ENCODE measurements at regions not wholly inside any gene's neighbourhood (a gene's known extent, or its start where the extent isn't known, plus 50 kb on each side); places are given as distances from the start of the nearest gene placed in this dataset.

DNA sequence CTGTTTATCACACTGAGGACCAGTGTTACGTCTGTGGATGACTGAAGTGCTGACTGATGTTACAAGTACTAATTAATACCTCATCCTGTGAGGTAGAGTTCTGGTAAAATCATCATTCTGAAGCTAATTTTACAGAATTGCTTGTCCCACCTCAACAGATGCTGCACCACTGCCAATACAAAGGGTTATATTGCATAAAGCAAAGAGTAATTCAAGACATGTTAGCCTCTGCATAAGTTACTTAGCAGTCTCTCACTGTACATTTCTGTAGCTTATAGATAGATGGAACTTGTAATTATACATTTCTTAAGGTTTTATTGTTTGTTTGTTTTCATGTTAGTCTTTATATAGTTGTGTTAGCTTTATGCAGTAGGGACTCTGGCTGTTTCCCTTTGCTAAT lies 513.6 kb downstream of the ANXA1 start:
- H3K9me3 ChIP-seq (ENCODE audit: control insufficient read depth, low read length), result no peaks in the 10 kb centered on the region
- H3K4me1 ChIP-seq (ENCODE audit: control insufficient read depth, insufficient read depth, low read length, poor library complexity, severe bottlenecking), result no peaks in the 10 kb centered on the region
- H3K27me3 ChIP-seq (replicated peaks; ENCODE audit: control insufficient read depth, insufficient read depth, low read length, poor library complexity, severe bottlenecking), result no peaks in the 10 kb centered on the region
- H3K36me3 ChIP-seq (ENCODE audit: control insufficient read depth, insufficient read depth, low read length), result no peaks in the 10 kb centered on the region
- no peak for DNase-seq
- H3K4me3 ChIP-seq (ENCODE audit: insufficient read depth, low read depth, low read length, poor library complexity, severe bottlenecking), result no peak overlapping the region
- H3K27ac ChIP-seq (ENCODE audit: insufficient read depth, low read length, poor library complexity, severe bottlenecking), result no peak overlapping the region

DNA sequence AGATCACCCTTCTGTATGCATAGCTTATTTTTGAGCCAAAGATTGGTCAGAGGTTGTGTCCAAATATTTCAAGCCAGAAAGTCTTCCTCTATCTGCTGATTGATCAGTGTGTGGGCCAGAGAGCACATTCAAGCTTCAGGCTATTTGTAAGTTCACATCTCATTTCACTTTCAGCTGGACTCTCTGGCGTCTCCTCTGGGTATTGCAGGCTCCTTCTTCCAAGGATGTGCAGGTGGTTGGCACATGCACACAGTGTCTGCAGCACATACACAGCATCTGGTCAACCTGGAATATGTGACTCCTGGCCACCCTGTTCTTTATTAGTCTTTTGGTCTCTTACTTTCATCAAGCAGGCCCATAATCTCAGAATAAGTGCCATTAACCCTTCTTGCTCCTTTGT lies 516.1 kb downstream of the ANXA1 start:
- H3K27me3 ChIP-seq (replicated peaks; ENCODE audit: control insufficient read depth, insufficient read depth, low read length, poor library complexity, severe bottlenecking), result no peaks in the 10 kb centered on the region
- DNase-seq, result no peak

DNA sequence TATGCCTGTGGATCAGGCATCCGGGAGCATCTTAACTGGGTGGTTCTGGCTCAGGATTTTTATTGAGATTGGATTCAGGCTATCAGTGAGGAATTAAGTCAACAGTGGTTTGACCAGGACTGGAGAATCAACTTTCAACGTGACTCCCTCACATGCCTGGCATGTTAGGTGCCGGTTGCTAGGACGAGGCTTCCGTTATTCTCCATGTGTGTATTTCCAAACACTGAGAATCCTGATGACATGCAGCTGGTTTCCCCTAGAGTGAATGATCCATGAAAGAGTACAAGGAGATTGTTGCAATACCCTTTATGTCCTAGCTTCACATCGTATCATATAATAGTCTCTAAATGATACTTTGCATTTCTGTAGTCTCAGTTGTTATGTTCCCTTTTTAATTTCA lies 529.2 kb downstream of the ANXA1 start:
- Histone ChIP-seq H3K9me3 (ENCODE audit: control insufficient read depth, low read length) (no peaks in the 10 kb centered on the region), H3K27me3 (replicated peaks; ENCODE audit: control insufficient read depth, insufficient read depth, low read length, poor library complexity, severe bottlenecking) (no peaks in the 10 kb centered on the region), H3K4me1 (ENCODE audit: control insufficient read depth, insufficient read depth, low read length, poor library complexity, severe bottlenecking) (no peaks in the 10 kb centered on the region), H3K36me3 (ENCODE audit: control insufficient read depth, insufficient read depth, low read length) (no peaks in the 10 kb centered on the region), H3K27ac (ENCODE audit: insufficient read depth, low read length, poor library complexity, severe bottlenecking) (no peak overlapping the region), H3K4me3 (ENCODE audit: insufficient read depth, low read depth, low read length, poor library complexity, severe bottlenecking) (no peak overlapping the region)
- DNase-seq, result no peak

More for the DNA sequence above, 516.1 kb downstream of the ANXA1 start:
- Histone ChIP-seq H3K27ac (ENCODE audit: insufficient read depth, low read length, poor library complexity, severe bottlenecking) (no peak overlapping the region), H3K4me1 (ENCODE audit: control insufficient read depth, insufficient read depth, low read length, poor library complexity, severe bottlenecking) (no peaks in the 10 kb centered on the region), H3K9me3 (ENCODE audit: control insufficient read depth, low read length) (no peaks in the 10 kb centered on the region), H3K36me3 (ENCODE audit: control insufficient read depth, insufficient read depth, low read length) (no peaks in the 10 kb centered on the region), H3K4me3 (ENCODE audit: insufficient read depth, low read depth, low read length, poor library complexity, severe bottlenecking) (no peak overlapping the region)

DNA sequence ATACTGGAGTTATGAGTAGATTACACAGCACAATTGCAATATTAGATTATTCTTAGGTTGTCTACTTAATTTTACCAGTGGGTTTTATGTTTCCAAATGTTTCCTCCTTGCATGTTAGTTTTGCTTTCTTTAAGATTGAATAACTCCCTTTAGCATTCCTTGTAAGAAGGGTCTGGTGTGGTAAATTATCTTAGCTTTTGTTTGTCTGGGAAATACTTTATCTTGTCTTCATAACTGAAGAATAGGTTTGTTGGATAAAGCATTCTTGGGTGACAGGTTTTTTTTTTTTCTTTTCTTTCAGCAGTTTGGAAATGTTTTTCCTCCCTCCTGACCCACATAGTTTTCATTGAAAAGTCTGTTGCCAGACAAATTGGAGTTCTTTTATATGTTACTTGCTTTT lies 531.1 kb downstream of the ANXA1 start:
- no peaks in the 10 kb centered on the region for H3K4me1 ChIP-seq (ENCODE audit: control insufficient read depth, insufficient read depth, low read length, poor library complexity, severe bottlenecking)
- no peaks in the 10 kb centered on the region for H3K36me3 ChIP-seq (ENCODE audit: control insufficient read depth, insufficient read depth, low read length)
- H3K4me3 ChIP-seq (ENCODE audit: insufficient read depth, low read depth, low read length, poor library complexity, severe bottlenecking), result no peak overlapping the region
- no peak overlapping the region for H3K27ac ChIP-seq (ENCODE audit: insufficient read depth, low read length, poor library complexity, severe bottlenecking)
- no peaks in the 10 kb centered on the region for H3K9me3 ChIP-seq (ENCODE audit: control insufficient read depth, low read length)
- no peaks in the 10 kb centered on the region for H3K27me3 ChIP-seq (replicated peaks; ENCODE audit: control insufficient read depth, insufficient read depth, low read length, poor library complexity, severe bottlenecking)
- DNase-seq, result no peak

DNA sequence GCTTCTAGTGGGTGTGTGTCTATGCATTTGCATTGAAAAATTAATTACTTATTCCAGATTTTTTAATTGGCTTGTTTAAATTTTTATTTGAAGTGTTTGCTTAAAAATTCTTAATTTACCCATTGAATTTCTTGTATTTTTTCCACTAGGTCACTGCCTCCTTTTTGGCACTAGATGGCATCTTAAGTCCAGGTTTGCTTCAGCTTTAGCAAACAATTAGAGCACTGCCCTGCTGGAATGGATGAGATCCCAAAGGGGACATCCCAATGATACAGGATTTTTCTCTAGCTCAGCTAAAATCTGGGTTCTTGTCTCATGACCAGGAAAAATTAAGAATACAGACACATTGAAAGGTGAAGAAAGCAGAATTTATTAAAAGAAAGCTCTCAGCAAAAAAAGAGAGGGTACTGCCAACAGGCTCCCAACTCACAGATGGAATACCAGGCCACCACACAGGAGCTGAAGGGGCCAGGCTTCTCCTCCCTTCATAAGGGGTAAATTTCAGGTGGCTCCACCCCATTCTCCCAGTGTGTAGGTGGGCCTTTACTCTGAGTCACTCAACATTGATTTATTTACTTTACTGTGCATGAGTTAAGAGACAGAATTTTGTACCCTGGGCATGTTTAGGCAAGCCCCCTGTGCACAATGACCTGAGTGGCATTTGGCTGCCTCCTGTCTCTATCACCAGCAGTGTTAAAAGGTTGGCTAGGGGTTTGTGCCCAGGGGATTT lies 532.4 kb downstream of the ANXA1 start:
- Histone ChIP-seq H3K36me3 (ENCODE audit: control insufficient read depth, insufficient read depth, low read length) (no peaks in the 10 kb centered on the region), H3K9me3 (ENCODE audit: control insufficient read depth, low read length) (no peaks in the 10 kb centered on the region)

DNA sequence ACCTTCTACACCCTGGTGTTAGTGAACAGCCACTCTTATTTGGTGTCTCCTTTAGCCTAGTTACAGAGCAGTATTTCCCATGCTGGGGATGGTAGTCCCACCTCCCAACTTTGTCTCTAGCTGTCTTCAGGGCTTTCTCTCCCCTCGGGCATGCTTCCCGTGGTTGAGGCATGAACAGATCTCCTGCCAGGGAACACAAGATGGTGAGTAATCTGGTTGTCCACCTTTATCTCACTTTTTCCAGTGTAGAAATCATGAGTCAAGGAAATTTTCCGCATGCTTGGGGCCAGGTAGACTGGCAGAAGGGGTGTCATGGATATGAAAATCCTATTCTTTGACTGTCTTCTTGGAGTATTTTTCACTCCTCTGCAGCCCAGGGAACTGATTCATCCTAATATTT lies 532.9 kb downstream of the ANXA1 start:
- Histone ChIP-seq H3K27me3 (replicated peaks; ENCODE audit: control insufficient read depth, insufficient read depth, low read length, poor library complexity, severe bottlenecking) (no peaks in the 10 kb centered on the region), H3K4me3 (ENCODE audit: insufficient read depth, low read depth, low read length, poor library complexity, severe bottlenecking) (no peak overlapping the region), H3K27ac (ENCODE audit: insufficient read depth, low read length, poor library complexity, severe bottlenecking) (no peak overlapping the region), H3K9me3 (ENCODE audit: control insufficient read depth, low read length) (no peaks in the 10 kb centered on the region), H3K4me1 (ENCODE audit: control insufficient read depth, insufficient read depth, low read length, poor library complexity, severe bottlenecking) (no peaks in the 10 kb centered on the region), H3K36me3 (ENCODE audit: control insufficient read depth, insufficient read depth, low read length) (no peaks in the 10 kb centered on the region)
- DNase-seq, result no peak

More for the DNA sequence above, 532.4 kb downstream of the ANXA1 start:
- Histone ChIP-seq H3K27me3 (replicated peaks; ENCODE audit: control insufficient read depth, insufficient read depth, low read length, poor library complexity, severe bottlenecking) (no peaks in the 10 kb centered on the region), H3K4me1 (ENCODE audit: control insufficient read depth, insufficient read depth, low read length, poor library complexity, severe bottlenecking) (no peaks in the 10 kb centered on the region), H3K4me3 (ENCODE audit: insufficient read depth, low read depth, low read length, poor library complexity, severe bottlenecking) (no peak overlapping the region), H3K27ac (ENCODE audit: insufficient read depth, low read length, poor library complexity, severe bottlenecking) (no peak overlapping the region)
- no peak for DNase-seq

DNA sequence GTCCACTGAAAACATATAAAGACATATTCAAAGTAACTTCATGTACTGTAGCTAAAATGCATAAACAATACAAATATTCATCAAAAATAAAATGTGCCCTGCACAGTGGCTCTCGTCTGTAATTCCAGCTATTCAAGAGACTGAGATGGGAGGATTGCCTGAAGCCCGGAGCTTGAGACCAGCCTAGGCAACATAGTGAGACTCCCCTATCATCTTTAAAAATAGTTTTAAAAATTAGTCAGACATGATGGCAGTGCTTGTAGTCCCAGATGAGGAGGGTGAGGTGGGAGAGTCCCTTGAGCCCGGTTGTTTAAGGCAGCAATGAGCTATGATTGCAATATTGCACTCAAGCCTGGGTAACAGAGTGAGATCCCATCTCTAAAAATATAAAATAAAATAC lies 534.1 kb downstream of the ANXA1 start:
- Histone ChIP-seq H3K9me3 (ENCODE audit: control insufficient read depth, low read length) (no peaks in the 10 kb centered on the region), H3K4me1 (ENCODE audit: control insufficient read depth, insufficient read depth, low read length, poor library complexity, severe bottlenecking) (no peaks in the 10 kb centered on the region), H3K4me3 (ENCODE audit: insufficient read depth, low read depth, low read length, poor library complexity, severe bottlenecking) (no peak overlapping the region), H3K36me3 (ENCODE audit: control insufficient read depth, insufficient read depth, low read length) (no peaks in the 10 kb centered on the region), H3K27ac (ENCODE audit: insufficient read depth, low read length, poor library complexity, severe bottlenecking) (no peak overlapping the region), H3K27me3 (replicated peaks; ENCODE audit: control insufficient read depth, insufficient read depth, low read length, poor library complexity, severe bottlenecking) (no peaks in the 10 kb centered on the region)
- DNase-seq, result no peak

DNA sequence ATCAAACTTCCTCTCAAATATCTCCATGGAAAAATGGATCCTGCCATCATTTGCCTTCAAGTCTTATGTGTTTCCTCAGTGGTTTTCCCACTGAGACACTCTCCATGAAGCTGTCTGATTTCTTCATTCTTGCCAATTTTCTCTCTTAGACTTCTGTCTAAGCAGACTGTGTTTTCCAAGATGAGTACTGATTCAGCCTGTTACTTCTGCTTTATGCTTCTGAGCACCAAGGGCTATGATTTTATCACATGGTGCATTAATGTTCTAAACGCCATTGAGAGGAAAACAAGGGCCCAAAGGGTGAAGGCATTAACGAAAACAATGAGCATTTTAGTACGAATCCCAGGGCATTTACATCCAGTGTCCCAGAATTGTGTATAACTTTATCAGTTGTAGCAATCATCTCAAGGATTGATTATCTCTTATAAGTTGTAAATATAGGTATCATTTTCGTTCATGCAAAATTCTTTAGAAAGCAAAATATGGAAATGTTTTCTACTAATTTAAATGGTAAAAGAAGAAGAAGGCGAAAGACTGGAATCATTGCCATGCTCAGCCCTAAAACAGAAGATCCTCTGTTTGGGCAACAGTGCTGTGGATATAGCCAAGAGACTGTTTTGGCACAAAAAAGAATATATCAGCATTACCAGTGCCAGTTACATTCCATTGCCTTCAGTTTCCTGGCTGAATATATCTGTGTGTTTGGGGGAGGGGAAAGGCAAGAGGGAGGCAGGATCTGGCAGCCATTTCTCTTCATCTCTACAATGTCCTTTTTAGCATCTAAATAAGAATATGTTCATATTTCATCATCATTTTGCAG lies 537.6 kb downstream of the ANXA1 start:
- Histone ChIP-seq H3K27ac (ENCODE audit: insufficient read depth, low read length, poor library complexity, severe bottlenecking) (no peak overlapping the region), H3K9me3 (ENCODE audit: control insufficient read depth, low read length) (no peaks in the 10 kb centered on the region), H3K27me3 (replicated peaks; ENCODE audit: control insufficient read depth, insufficient read depth, low read length, poor library complexity, severe bottlenecking) (no peaks in the 10 kb centered on the region), H3K4me1 (ENCODE audit: control insufficient read depth, insufficient read depth, low read length, poor library complexity, severe bottlenecking) (no peaks in the 10 kb centered on the region), H3K36me3 (ENCODE audit: control insufficient read depth, insufficient read depth, low read length) (no peaks in the 10 kb centered on the region), H3K4me3 (ENCODE audit: insufficient read depth, low read depth, low read length, poor library complexity, severe bottlenecking) (no peak overlapping the region)
- no peak for DNase-seq

DNA sequence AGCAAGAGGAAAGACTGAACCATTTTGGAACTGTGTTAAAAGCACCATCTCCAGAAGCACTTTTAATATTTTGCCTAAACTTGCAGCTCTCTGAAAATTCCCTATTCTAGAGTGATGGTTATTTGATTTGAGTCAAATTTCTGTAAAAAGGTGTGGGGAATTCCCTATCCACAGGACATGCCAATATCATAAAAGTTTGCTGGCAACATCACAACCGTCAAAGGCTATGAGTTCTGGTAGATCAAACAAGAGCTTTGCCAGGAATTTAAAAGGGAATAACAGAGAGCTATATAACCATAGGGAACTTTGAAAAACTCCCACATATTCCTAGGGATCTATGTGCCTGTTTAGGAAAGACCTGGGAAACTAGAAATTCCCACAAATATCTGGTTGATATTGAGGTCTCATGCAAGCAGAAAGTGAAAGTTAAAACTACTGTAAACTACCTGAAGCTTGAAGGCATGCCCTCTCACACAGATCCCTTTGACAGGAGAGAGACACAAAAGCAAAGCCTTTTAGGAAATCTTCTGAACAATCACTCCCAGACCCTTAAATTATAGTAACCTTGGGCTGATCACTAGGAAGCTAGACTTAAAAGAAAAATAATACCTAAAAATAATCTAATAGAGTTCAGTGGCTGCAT lies 549.9 kb downstream of the ANXA1 start:
- no peaks in the 10 kb centered on the region for H3K27me3 ChIP-seq (replicated peaks; ENCODE audit: control insufficient read depth, insufficient read depth, low read length, poor library complexity, severe bottlenecking)
- H3K4me3 ChIP-seq (ENCODE audit: insufficient read depth, low read depth, low read length, poor library complexity, severe bottlenecking), result no peak overlapping the region
- H3K4me1 ChIP-seq (ENCODE audit: control insufficient read depth, insufficient read depth, low read length, poor library complexity, severe bottlenecking), result no peaks in the 10 kb centered on the region
- H3K36me3 ChIP-seq (ENCODE audit: control insufficient read depth, insufficient read depth, low read length), result no peaks in the 10 kb centered on the region
- H3K27ac ChIP-seq (ENCODE audit: insufficient read depth, low read length, poor library complexity, severe bottlenecking), result no peak overlapping the region
- no peaks in the 10 kb centered on the region for H3K9me3 ChIP-seq (ENCODE audit: control insufficient read depth, low read length)
- no peak for DNase-seq

DNA sequence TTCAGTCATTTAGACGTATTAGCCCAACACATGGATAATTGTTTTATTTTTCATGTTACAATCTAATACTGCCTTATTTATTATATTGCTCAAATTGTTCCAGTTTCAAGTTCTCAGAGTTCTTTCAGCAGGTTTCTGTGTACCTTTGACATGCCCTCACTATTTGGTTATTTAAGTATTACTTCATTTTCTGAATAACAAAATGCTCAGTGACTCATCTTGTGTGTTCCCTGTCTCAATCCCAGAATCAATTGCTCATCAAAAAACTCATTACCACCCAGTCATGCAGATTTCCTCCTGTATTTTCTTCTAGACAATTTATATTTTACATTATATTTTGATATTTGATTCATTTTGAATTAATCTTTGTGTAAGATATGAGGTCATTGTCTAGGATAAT lies 562.6 kb downstream of the ANXA1 start:
- no peaks in the 10 kb centered on the region for H3K27me3 ChIP-seq (replicated peaks; ENCODE audit: control insufficient read depth, insufficient read depth, low read length, poor library complexity, severe bottlenecking)
- H3K27ac ChIP-seq (ENCODE audit: insufficient read depth, low read length, poor library complexity, severe bottlenecking), result no peak overlapping the region
- DNase-seq, result no peak
- no peaks in the 10 kb centered on the region for H3K9me3 ChIP-seq (ENCODE audit: control insufficient read depth, low read length)
- no peaks in the 10 kb centered on the region for H3K4me1 ChIP-seq (ENCODE audit: control insufficient read depth, insufficient read depth, low read length, poor library complexity, severe bottlenecking)
- no peak overlapping the region for H3K4me3 ChIP-seq (ENCODE audit: insufficient read depth, low read depth, low read length, poor library complexity, severe bottlenecking)
- no peaks in the 10 kb centered on the region for H3K36me3 ChIP-seq (ENCODE audit: control insufficient read depth, insufficient read depth, low read length)

Data from effector memory CD4-positive, alpha-beta T cell (primary cell).